H1 (cell line): ENCODE measurements at regions not wholly inside any gene's neighbourhood (a gene's known extent, or its start where the extent isn't known, plus 50 kb on each side); places are given as distances from the start of the nearest gene placed in this dataset.

Source experiments
- CTCF ChIA-PET: fragments of 300-600 bp; sonication (Branson Sonifier 250); formaldehyde crosslinking; loops from one replicate; lab custom pipeline; 2021; ENCODE audit not compliant: partially characterized antibody; lab: Charles Lee
- POLR2A ChIA-PET: fragments of 300-600 bp; sonication (Branson Sonifier 250); formaldehyde crosslinking; loops from one replicate; lab custom pipeline; 2021; ENCODE audit warnings: inconsistent platforms; ENCODE audit not compliant: partially characterized antibody; lab: Charles Lee
- DNase-seq, 2 experiments: peaks; one replicate each; pipeline versions ENCODE4 v3.0.0 to v3.0.0-alpha.2; 2010 to 2022; ENCODE audit warnings: low spot score in 2 of 2, low read depth in 1 of 2, mixed read lengths in 1 of 2
- FAIRE-seq: peaks from 2 replicates; lab custom pipeline; 2011; peaks lifted over from hg19 to GRCh38; lab: Jason Lieb, UNC
- H2AFZ ChIP-seq: 2 replicates; pipeline ENCODE4 v1.8.1; 2012; ENCODE audit warnings: low read length, inconsistent platforms
- H2AK5ac ChIP-seq: 2 replicates; pipeline ENCODE4 v1.6.1; 2013; ENCODE audit warnings: low read depth, low read length
- H2BK120ac ChIP-seq: replicated peaks from 2 replicates; pipeline ENCODE3; 2013; ENCODE audit warnings: low read depth, low read length, inconsistent platforms
- H2BK12ac ChIP-seq: 2 replicates; pipeline ENCODE4 v1.6.1; 2013; ENCODE audit warnings: low read depth, low read length
- H2BK15ac ChIP-seq: 2 replicates; pipeline ENCODE4 v1.6.1; 2013; ENCODE audit warnings: low read length
- H2BK20ac ChIP-seq: 2 replicates; pipeline ENCODE4 v1.6.1; 2013; ENCODE audit warnings: low read length
- H2BK5ac ChIP-seq: 2 replicates; pipeline ENCODE4 v1.6.1; 2013; ENCODE audit warnings: low read depth, low read length
- H3K14ac ChIP-seq: 2 replicates; pipeline ENCODE4 v1.6.1; 2013; ENCODE audit warnings: inconsistent platforms; ENCODE audit not compliant: insufficient read length
- H3K18ac ChIP-seq: 2 replicates; pipeline ENCODE4 v1.6.1; 2013; ENCODE audit warnings: low read length; ENCODE audit errors: extremely low read depth
- H3K23ac ChIP-seq: 2 replicates; pipeline ENCODE4 v1.6.1; 2013; ENCODE audit warnings: inconsistent platforms; ENCODE audit not compliant: insufficient read length
- H3K23me2 ChIP-seq: 2 replicates; pipeline ENCODE4 v1.6.1; 2013; ENCODE audit warnings: low read depth, low read length
- H3K27ac ChIP-seq: 2 replicates; pipeline ENCODE4 v1.6.1; 2011; ENCODE audit warnings: low read depth, low read length, inconsistent platforms
- H3K27me3 ChIP-seq, 4 experiments: replicated peaks in 1 of 4; 1 replicate in 1 of 4; 2 replicates in 3 of 4; pipeline versions ENCODE4 v1.6.1 to v1.8.1; 2011 to 2013; ENCODE audit warnings: low read length in 3 of 4, mild to moderate bottlenecking in 3 of 4, inconsistent platforms in 2 of 4, mixed read lengths in 2 of 4, moderate library complexity in 1 of 4; ENCODE audit not compliant: control insufficient read depth in 3 of 4, insufficient read depth in 3 of 4; ENCODE audit errors: extremely low read depth in 1 of 4
- H3K36me3 ChIP-seq, 4 experiments: 2 replicates each; pipeline versions ENCODE4 v1.6.1 to v1.8.1; 2011 to 2013; ENCODE audit warnings: mild to moderate bottlenecking in 4 of 4, low read length in 3 of 4, moderate library complexity in 2 of 4, control low read depth in 1 of 4, inconsistent platforms in 1 of 4; ENCODE audit not compliant: insufficient read depth in 4 of 4, control insufficient read depth in 2 of 4
- H3K4ac ChIP-seq: replicated peaks from 2 replicates; pipeline ENCODE3; 2013; ENCODE audit warnings: low read length, low read depth, mixed read lengths, inconsistent platforms; ENCODE audit not compliant: insufficient read length
- H3K4me1 ChIP-seq, 4 experiments: replicated peaks in 1 of 4; 1 replicate in 1 of 4; 2 replicates in 3 of 4; pipeline versions ENCODE4 v1.6.1 to v1.8.1; 2011 to 2013; ENCODE audit warnings: low read length in 3 of 4, inconsistent platforms in 2 of 4, mixed read lengths in 1 of 4; ENCODE audit not compliant: insufficient read depth in 4 of 4, control insufficient read depth in 3 of 4
- H3K4me2 ChIP-seq, 2 experiments: 2 replicates each; pipeline versions ENCODE4 v1.6.1 to v1.8.1; 2011 to 2013; ENCODE audit warnings: low read depth in 2 of 2, low read length in 2 of 2, control low read depth in 1 of 2, inconsistent platforms in 1 of 2, mild to moderate bottlenecking in 1 of 2; ENCODE audit not compliant: insufficient read depth in 1 of 2
- H3K4me3 ChIP-seq, 4 experiments: fragments of 200-600, 300-600 bp in 1 of 4; sonication (generic), shearing (Covaris generic), sonication (Bioruptor Twin) in 1 of 4; 2 replicates each; pipeline versions ENCODE4 v1.5.1 to v1.8.1; 2011 to 2016; ENCODE audit warnings: low read length in 4 of 4, low read depth in 3 of 4, control low read depth in 2 of 4, inconsistent platforms in 2 of 4, mild to moderate bottlenecking in 2 of 4, mixed read lengths in 1 of 4, moderate library complexity in 1 of 4; ENCODE audit not compliant: insufficient read depth in 2 of 4; ENCODE audit errors: extremely low read depth in 1 of 4
- H3K56ac ChIP-seq: replicated peaks from 2 replicates; pipeline ENCODE3; 2013; ENCODE audit warnings: low read depth, mild to moderate bottlenecking, mixed read lengths, low read length, inconsistent platforms; ENCODE audit not compliant: insufficient read length
- H3K79me1 ChIP-seq: 2 replicates; pipeline ENCODE4 v1.6.1; 2013; ENCODE audit warnings: low read depth, low read length, control low read depth
- H3K79me2 ChIP-seq, 2 experiments: 2 replicates each; pipeline versions ENCODE4 v1.6.1 to v1.8.1; 2012 to 2013; ENCODE audit warnings: low read length in 2 of 2, mild to moderate bottlenecking in 2 of 2, inconsistent platforms in 1 of 2; ENCODE audit not compliant: insufficient read depth in 2 of 2, control insufficient read depth in 1 of 2
- H3K9ac ChIP-seq, 4 experiments: replicated peaks in 1 of 4; 1 replicate in 1 of 4; 2 replicates in 3 of 4; pipeline versions ENCODE4 v1.6.1 to v1.8.1; 2011 to 2013; ENCODE audit warnings: low read depth in 3 of 4, low read length in 3 of 4, control low read depth in 2 of 4, mild to moderate bottlenecking in 2 of 4, moderate library complexity in 2 of 4, inconsistent platforms in 1 of 4; ENCODE audit errors: extremely low read depth in 1 of 4
- H3K9me3 ChIP-seq, 2 experiments: 2 replicates each; pipeline versions ENCODE4 v1.6.1 to v1.8.1; 2012 to 2013; ENCODE audit warnings: mild to moderate bottlenecking in 2 of 2, moderate library complexity in 2 of 2, control low read depth in 1 of 2, inconsistent platforms in 1 of 2, low read depth in 1 of 2, low read length in 1 of 2, mixed read lengths in 1 of 2; ENCODE audit not compliant: insufficient read depth in 2 of 2
- H4K20me1 ChIP-seq, 2 experiments: replicated peaks in 1 of 2; 2 replicates each; pipeline versions ENCODE3 to v1.8.1; 2011 to 2013; ENCODE audit warnings: inconsistent platforms in 2 of 2, low read length in 2 of 2, mild to moderate bottlenecking in 1 of 2; ENCODE audit not compliant: insufficient read depth in 2 of 2, control insufficient read depth in 1 of 2
- H4K5ac ChIP-seq: 2 replicates; pipeline ENCODE4 v1.6.1; 2013; ENCODE audit warnings: low read length, low read depth, mixed read lengths, inconsistent platforms; ENCODE audit not compliant: insufficient read length
- H4K8ac ChIP-seq: 2 replicates; pipeline ENCODE4 v1.8.0; 2013; ENCODE audit warnings: mild to moderate bottlenecking, moderate library complexity, low read length, inconsistent platforms; ENCODE audit not compliant: insufficient read depth; ENCODE audit errors: extremely low read depth
- H4K91ac ChIP-seq: replicated peaks from 2 replicates; pipeline ENCODE3; 2013; ENCODE audit warnings: low read length, mixed read lengths, inconsistent platforms; ENCODE audit not compliant: insufficient read length
- CREB1 ChIP-seq: IDR thresholded peaks from 2 replicates; pipeline ENCODE4 v1.6.1; 2012; ENCODE audit warnings: inconsistent platforms
- GTF2F1 ChIP-seq: IDR thresholded peaks from 2 replicates; pipeline ENCODE4 v1.6.1; 2012; ENCODE audit warnings: low read depth, low read length, improper control_type of control experiment, borderline replicate concordance
- JUN ChIP-seq: IDR thresholded peaks from 2 replicates; pipeline ENCODE4 v1.6.1; 2011; ENCODE audit warnings: low read depth, mild to moderate bottlenecking, improper control_type of control experiment, low read length
- MAX ChIP-seq: IDR thresholded peaks from 2 replicates; pipeline ENCODE4 v1.6.1; 2012; ENCODE audit warnings: inconsistent platforms
- NRF1 ChIP-seq: IDR thresholded peaks from 2 replicates; pipeline ENCODE4 v1.6.1; 2011; ENCODE audit warnings: mild to moderate bottlenecking, low read depth, low read length, improper control_type of control experiment
- POLR2A ChIP-seq, 2 experiments: IDR thresholded peaks; 1 replicate in 1 of 2; 2 replicates in 1 of 2; pipeline ENCODE4 v1.6.1; 2011; ENCODE audit warnings: low read depth in 2 of 2, low read length in 2 of 2, mild to moderate bottlenecking in 2 of 2; ENCODE audit errors: control extremely low read depth in 1 of 2
- POLR2AphosphoS5 ChIP-seq: IDR thresholded peaks from 2 replicates; pipeline ENCODE4 v1.6.1; 2011; ENCODE audit warnings: low read depth, low read length
- RBBP5 ChIP-seq: IDR thresholded peaks from 2 replicates; pipeline ENCODE4 v1.7.1; 2012; ENCODE audit warnings: low read depth, mild to moderate bottlenecking, inconsistent platforms, low read length, moderate library complexity, borderline replicate concordance
- SIX5 ChIP-seq: IDR thresholded peaks from 2 replicates; pipeline ENCODE4 v1.6.1; 2011; ENCODE audit warnings: mild to moderate bottlenecking, low read depth, low read length
- SRF ChIP-seq: IDR thresholded peaks from 2 replicates; pipeline ENCODE4 v1.6.1; 2011; ENCODE audit warnings: mild to moderate bottlenecking, low read depth, low read length, moderate library complexity
- TEAD4 ChIP-seq: IDR thresholded peaks from 2 replicates; pipeline ENCODE4 v1.6.1; 2012; ENCODE audit warnings: low read depth, low read length, inconsistent platforms, mixed read lengths
- ZNF274 ChIP-seq: IDR thresholded peaks from 2 replicates; pipeline ENCODE4 v1.7.0; 2012; ENCODE audit warnings: low read length, borderline replicate concordance; ENCODE audit errors: extremely low read depth
- WGBS, 2 experiments: shearing (Covaris generic) in 1 of 2; methylation state at CpG; one replicate each; pipeline versions ENCODE4 v1.1.6 to v1.1.7; 2013 to 2015; ENCODE audit warnings: low lambda C conversion rate in 2 of 2, mixed read lengths in 2 of 2, inconsistent platforms in 1 of 2, low coverage in 1 of 2, missing lambda C conversion rate in 1 of 2; ENCODE audit not compliant: insufficient replicate concordance in 2 of 2, insufficient coverage in 1 of 2, insufficient read length in 1 of 2; ENCODE audit errors: extremely low coverage in 1 of 2, missing lambda C conversion rate in 1 of 2; 5-methylcytosine and 5-hydroxymethylcytosine counted together
- TF ChIP-seq, protein P1 (sequence below): IDR thresholded peaks from 2 replicates; pipeline ENCODE4 v1.6.1; 2012; ENCODE audit warnings: inconsistent platforms

DNA sequence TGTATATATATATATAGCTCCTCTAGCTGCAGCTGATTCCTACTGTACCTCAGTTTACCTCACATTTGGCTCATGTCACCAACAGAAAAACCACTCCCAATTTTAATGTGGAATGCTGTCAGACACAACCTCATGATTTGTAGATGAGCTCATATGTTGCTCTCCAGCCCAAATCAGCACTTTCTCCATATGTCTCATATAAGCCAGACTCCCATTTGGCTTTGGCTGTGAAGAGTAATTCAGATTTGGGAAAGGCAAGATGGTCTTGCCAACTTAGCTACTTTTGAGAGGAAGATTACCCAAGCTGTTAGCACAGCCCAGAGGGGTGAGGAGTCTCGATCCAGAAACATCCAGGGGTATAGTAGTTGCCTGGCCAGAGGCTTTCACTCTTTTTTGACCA, 342.2 kb upstream of the NT5E start:
- H3K79me1 ChIP-seq, result no peaks in the 10 kb centered on the region
- CTCF ChIA-PET, result interaction anchor here (1.0 to 2.0 kb wide), 4 partner anchors 10 to 215 kb away, joined by 3 to 17 read pairs (median 4); no protein-coding TSS in a partner anchor
- H4K8ac ChIP-seq, result no peak overlapping the region
- H3K14ac ChIP-seq, result no peak overlapping the region
- H3K4ac ChIP-seq, result no peak overlapping the region
- no peak overlapping the region for H3K4me3 ChIP-seq
- H4K5ac ChIP-seq, result no peak overlapping the region
- WGBS, 2 experiments, result 85% methylated on average over 1 of the region's 1 CpG; no CpG with 5 or more reads in 1 of the 2 experiments
- H2AFZ ChIP-seq, result no peak overlapping the region
- no peak overlapping the region for H2AK5ac ChIP-seq
- no peaks in the 10 kb centered on the region for H3K36me3 ChIP-seq
- H3K4me1 ChIP-seq, result peaks cover 0 to 4% (median 0%) of the 10 kb centered on the region in 4 experiments; a peak in 1 of 7 replicates
- POLR2A ChIA-PET, result no interaction called here
- no peak overlapping the region for H3K4me2 ChIP-seq
- DNase-seq, result no peak
- H3K9ac ChIP-seq, result no peak overlapping the region
- no peak overlapping the region for H3K18ac ChIP-seq
- no peaks in the 10 kb centered on the region for H4K20me1 ChIP-seq
- H3K27ac ChIP-seq, result no peak overlapping the region
- H3K23me2 ChIP-seq, result no peaks in the 10 kb centered on the region
- peaks cover 0 to 1% (median 0%) of the 10 kb centered on the region in 4 experiments; a peak in 1 of 7 replicates for H3K27me3 ChIP-seq
- no peak overlapping the region for H2BK120ac ChIP-seq
- H2BK20ac ChIP-seq, result no peak overlapping the region
- no peaks in the 10 kb centered on the region for H3K9me3 ChIP-seq
- H2BK5ac ChIP-seq, result no peak overlapping the region
- no peak overlapping the region for H4K91ac ChIP-seq
- no peaks in the 10 kb centered on the region for H3K79me2 ChIP-seq
- no peak overlapping the region for H2BK12ac ChIP-seq
- no peak overlapping the region for H3K23ac ChIP-seq
- TF ChIP-seq TEAD4 (no peak), JUN (no peak), RBBP5 (no peak), SRF (no peak), MAX (no peak), CREB1 (no peak), ZNF274 (no peak), POLR2AphosphoS5 (no peak), SIX5 (no peak), NRF1 (no peak), GTF2F1 (no peak), POLR2A (IDR thresholded peaks at IDR 0.05; ENCODE audit: control extremely low read depth in 1 of 2, low read depth in 2 of 2, low read length in 2 of 2) (no peak)
- TF ChIP-seq, protein P1, sequence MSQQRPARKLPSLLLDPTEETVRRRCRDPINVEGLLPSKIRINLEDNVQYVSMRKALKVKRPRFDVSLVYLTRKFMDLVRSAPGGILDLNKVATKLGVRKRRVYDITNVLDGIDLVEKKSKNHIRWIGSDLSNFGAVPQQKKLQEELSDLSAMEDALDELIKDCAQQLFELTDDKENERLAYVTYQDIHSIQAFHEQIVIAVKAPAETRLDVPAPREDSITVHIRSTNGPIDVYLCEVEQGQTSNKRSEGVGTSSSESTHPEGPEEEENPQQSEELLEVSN, result no peak
- TF ChIP-seq, all 59 proteins: peak for 0
- Histone ChIP-seq H3K56ac (no peak overlapping the region), H2BK15ac (no peak overlapping the region)
- no peak for FAIRE-seq
